ENCODE measurements at regions not wholly inside any gene's neighbourhood (a gene's known extent, or its start where the extent isn't known, plus 50 kb on each side); places are given as distances from the start of the nearest gene placed in this dataset.
"Not testable (repeated sequence)": the region's sequence is repeated elsewhere in the genome, so short reads cannot be mapped to it uniquely, and the experiment has no call there.

DNA sequence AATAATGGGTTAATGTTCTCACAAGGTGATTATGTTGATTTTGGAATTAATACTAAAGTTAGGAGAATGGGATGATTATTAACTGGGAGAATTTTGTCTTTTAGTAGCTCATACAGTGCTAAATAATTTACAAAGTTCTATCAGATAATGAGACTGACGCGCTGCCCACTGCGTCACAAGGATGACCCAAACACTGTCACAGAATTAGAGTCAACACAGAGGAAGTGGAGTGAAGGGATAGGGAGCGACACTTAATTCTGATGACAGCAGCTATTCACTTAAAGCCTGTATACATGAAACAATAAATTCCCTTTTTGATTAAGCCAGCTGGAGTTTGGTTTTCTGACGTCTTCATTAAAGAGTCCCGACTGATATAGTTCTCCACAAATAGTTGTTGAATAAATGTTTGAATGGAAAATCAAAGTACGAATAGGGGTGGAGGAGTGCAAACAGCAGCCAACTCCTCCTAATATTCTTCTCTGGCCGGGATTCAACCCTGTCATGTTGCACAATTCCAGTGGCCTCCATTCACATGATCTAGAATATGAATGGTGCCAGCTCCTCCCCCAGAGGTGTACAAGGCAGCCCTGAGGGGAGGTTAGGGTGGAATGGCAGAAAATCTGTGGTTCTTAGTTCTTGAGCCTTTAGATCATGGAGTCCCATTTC is 140.3 kb downstream of the PCSK1 start (continued):
- TF ChIP-seq CHD2 (IDR thresholded peaks at IDR 0.05; ENCODE audit: borderline replicate concordance, low read depth, low read length) = no peak
- no peak for TF ChIP-seq HDGF (IDR thresholded peaks at IDR 0.05)
- TF ChIP-seq KDM1A (IDR thresholded peaks at IDR 0.05; ENCODE audit: borderline replicate concordance) = no peak
- TF ChIP-seq BHLHE40 (IDR thresholded peaks at IDR 0.05; ENCODE audit: borderline replicate concordance in 1 of 2, low read depth in 2 of 2, low read length in 1 of 2) = no peak
- TF ChIP-seq USF1 (IDR thresholded peaks at IDR 0.05; ENCODE audit: borderline replicate concordance, extremely low read length, insufficient read depth, low read depth, low read length) = no peak
- TF ChIP-seq, protein P1, sequence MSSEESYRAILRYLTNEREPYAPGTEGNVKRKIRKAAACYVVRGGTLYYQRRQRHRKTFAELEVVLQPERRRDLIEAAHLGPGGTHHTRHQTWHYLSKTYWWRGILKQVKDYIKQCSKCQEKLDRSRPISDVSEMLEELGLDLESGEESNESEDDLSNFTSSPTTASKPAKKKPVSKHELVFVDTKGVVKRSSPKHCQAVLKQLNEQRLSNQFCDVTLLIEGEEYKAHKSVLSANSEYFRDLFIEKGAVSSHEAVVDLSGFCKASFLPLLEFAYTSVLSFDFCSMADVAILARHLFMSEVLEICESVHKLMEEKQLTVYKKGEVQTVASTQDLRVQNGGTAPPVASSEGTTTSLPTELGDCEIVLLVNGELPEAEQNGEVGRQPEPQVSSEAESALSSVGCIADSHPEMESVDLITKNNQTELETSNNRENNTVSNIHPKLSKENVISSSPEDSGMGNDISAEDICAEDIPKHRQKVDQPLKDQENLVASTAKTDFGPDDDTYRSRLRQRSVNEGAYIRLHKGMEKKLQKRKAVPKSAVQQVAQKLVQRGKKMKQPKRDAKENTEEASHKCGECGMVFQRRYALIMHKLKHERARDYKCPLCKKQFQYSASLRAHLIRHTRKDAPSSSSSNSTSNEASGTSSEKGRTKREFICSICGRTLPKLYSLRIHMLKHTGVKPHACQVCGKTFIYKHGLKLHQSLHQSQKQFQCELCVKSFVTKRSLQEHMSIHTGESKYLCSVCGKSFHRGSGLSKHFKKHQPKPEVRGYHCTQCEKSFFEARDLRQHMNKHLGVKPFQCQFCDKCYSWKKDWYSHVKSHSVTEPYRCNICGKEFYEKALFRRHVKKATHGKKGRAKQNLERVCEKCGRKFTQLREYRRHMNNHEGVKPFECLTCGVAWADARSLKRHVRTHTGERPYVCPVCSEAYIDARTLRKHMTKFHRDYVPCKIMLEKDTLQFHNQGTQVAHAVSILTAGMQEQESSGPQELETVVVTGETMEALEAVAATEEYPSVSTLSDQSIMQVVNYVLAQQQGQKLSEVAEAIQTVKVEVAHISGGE (CRISPR knock-in tag; IDR thresholded peaks at IDR 0.05) = no peak
- TF ChIP-seq FOXM1 (IDR thresholded peaks at IDR 0.05; ENCODE audit: low read depth, low read length) = no peak
- TF ChIP-seq SMARCA5 (IDR thresholded peaks at IDR 0.05) = no peak
- TF ChIP-seq KLF5 (IDR thresholded peaks at IDR 0.05; ENCODE audit: partially characterized antibody) = no peak
- TF ChIP-seq NBN (IDR thresholded peaks at IDR 0.05) = no peak
- no peak for TF ChIP-seq ZNF24 (IDR thresholded peaks at IDR 0.05)
- no peak for TF ChIP-seq CTCF (IDR thresholded peaks at IDR 0.05 in 2 of 3, conservative IDR thresholded peaks at IDR 0.05 in 1 of 3; ENCODE audit: control insufficient read depth in 2 of 3, extremely low read depth in 1 of 3, insufficient read depth in 1 of 3, low read depth in 3 of 3, low read length in 3 of 3)
- TF ChIP-seq SPI1 (IDR thresholded peaks at IDR 0.05; ENCODE audit: borderline replicate concordance, insufficient read depth, low read depth, low read length) = no peak
- no peak for TF ChIP-seq SUZ12 (IDR thresholded peaks at IDR 0.05; ENCODE audit: unreplicated experiment)
- no peak for TF ChIP-seq IKZF1 (conservative IDR thresholded peaks at IDR 0.05)

- BruUV-seq (replicated peaks); ATAC-seq; H3K27ac ChIP-seq (ENCODE audit: control insufficient read depth, insufficient read depth); H4K20me1 ChIP-seq (ENCODE audit: control insufficient read depth, insufficient read depth); intact Hi-C loops (cut with micrococcal nuclease; ENCODE audit: unreplicated experiment); H3K4me1 ChIP-seq (ENCODE audit: control insufficient read depth, insufficient read depth, low read length); H3K4me2 ChIP-seq (ENCODE audit: control insufficient read depth, insufficient read depth); FAIRE-seq; H3K9me3 ChIP-seq (replicated peaks; ENCODE audit: control insufficient read depth, insufficient read depth, low read length); H2AFZ ChIP-seq (ENCODE audit: control insufficient read depth, low read depth, low read length); in situ Hi-C loops (cut with MboI); H3K9ac ChIP-seq (ENCODE audit: control insufficient read depth, insufficient read depth, low read length); H3K4me3 ChIP-seq; DNase-seq (ENCODE audit: low read depth, low spot score); H3K27me3 ChIP-seq (replicated peaks in 1 of 2; ENCODE audit: control insufficient read depth in 2 of 2, insufficient read depth in 2 of 2, low read length in 1 of 2); H3K36me3 ChIP-seq (ENCODE audit: control insufficient read depth in 2 of 2, insufficient read depth in 2 of 2, low read length in 1 of 2); SMC1A ChIA-PET (ENCODE audit: uncharacterized antibody, unreplicated experiment); POLR2A ChIA-PET; RAD21 ChIA-PET (ENCODE audit: unreplicated experiment); H3K79me2 ChIP-seq (ENCODE audit: control insufficient read depth, insufficient read depth, low read length): not testable (repeated sequence)
- CTCF ChIA-PET = interaction anchor here (1.4 to 2.1 kb wide), 2 partner anchors 8 to 312 kb away, joined by 3 to 4 read pairs; no protein-coding TSS in a partner anchor
- WGBS (ENCODE audit: insufficient coverage, insufficient replicate concordance, low lambda C conversion rate, missing lambda C conversion rate) = 34% methylated on average over 5 of the region's 5 CpGs
These were observed 143.8 kb downstream of the PCSK1 start for GRCh38 chr5:96289287-96289686.
